AG04450 (cell line): ENCODE measurements at regions not wholly inside any gene's neighbourhood (a gene's known extent, or its start where the extent isn't known, plus 50 kb on each side); places are given as distances from the start of the nearest gene placed in this dataset.

ENCODE experiments used
- CTCF ChIA-PET: fragments of 300-600, 350-600 bp; formaldehyde crosslinking; extraction: SDS; loops from one replicate; lab custom pipeline; 2022; ENCODE audit warnings: antibody characterized with exemption, inconsistent platforms; lab: Charles Lee
- POLR2A ChIA-PET: fragments of 350-600 bp; formaldehyde crosslinking; extraction: SDS; loops from one replicate; lab custom pipeline; 2021; ENCODE audit warnings: antibody characterized with exemption, inconsistent platforms; lab: Yijun Ruan, JAX
- DNase-seq: peaks from one replicate; pipeline ENCODE4 v3.0.0-alpha.2; 2011; ENCODE audit warnings: low read depth, low spot score
- H3K27ac ChIP-seq: one replicate; pipeline ENCODE4 v1.5.1; 2012; ENCODE audit warnings: low read depth, low read length, control low read depth
- H3K27me3 ChIP-seq: one replicate; pipeline ENCODE4 v1.6.0; 2012; ENCODE audit warnings: low read length; ENCODE audit not compliant: control insufficient read depth, insufficient read depth
- H3K4me3 ChIP-seq: 2 replicates; pipeline ENCODE4 v1.5.1; 2011; ENCODE audit warnings: mild to moderate bottlenecking, low read depth, low read length, control low read depth
- H3K9me3 ChIP-seq: 2 replicates; pipeline ENCODE4 v1.5.1; 2012; ENCODE audit warnings: low read length; ENCODE audit not compliant: control insufficient read depth, insufficient read depth
- TF ChIP-seq, protein P1 (sequence below): IDR thresholded peaks from 2 replicates; pipeline ENCODE4 v1.5.1; 2011; ENCODE audit warnings: low read depth, low read length, control low read depth, inconsistent platforms

DNA sequence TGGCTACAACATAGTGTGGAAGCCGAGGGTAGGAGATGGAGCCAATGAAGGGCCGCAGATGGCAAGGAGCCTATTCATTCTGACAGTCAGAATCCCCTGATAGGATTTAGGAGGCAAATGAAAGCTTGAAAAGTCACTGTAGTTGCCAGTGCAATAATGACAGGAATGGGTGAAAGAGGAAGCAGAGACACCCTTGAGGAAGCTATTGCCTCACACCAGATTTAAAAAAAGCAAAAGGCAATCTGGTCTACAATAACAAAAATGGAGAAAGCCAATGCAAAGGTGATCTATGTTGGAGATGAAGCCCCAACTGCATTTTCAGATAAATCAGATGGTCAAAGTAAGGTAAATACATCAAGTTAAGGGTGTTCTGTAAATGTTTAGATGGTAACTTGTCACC lies 158.5 kb downstream of the TUBA3C start:
- Histone ChIP-seq H3K9me3 (peaks cover 11% of the 10 kb centered on the region; the same call in 1 of the 2 replicates), H3K4me3 (no peak overlapping the region), H3K27me3 (no peaks in the 10 kb centered on the region), H3K27ac (no peak overlapping the region)
- no peak for DNase-seq
- TF ChIP-seq, protein P1, sequence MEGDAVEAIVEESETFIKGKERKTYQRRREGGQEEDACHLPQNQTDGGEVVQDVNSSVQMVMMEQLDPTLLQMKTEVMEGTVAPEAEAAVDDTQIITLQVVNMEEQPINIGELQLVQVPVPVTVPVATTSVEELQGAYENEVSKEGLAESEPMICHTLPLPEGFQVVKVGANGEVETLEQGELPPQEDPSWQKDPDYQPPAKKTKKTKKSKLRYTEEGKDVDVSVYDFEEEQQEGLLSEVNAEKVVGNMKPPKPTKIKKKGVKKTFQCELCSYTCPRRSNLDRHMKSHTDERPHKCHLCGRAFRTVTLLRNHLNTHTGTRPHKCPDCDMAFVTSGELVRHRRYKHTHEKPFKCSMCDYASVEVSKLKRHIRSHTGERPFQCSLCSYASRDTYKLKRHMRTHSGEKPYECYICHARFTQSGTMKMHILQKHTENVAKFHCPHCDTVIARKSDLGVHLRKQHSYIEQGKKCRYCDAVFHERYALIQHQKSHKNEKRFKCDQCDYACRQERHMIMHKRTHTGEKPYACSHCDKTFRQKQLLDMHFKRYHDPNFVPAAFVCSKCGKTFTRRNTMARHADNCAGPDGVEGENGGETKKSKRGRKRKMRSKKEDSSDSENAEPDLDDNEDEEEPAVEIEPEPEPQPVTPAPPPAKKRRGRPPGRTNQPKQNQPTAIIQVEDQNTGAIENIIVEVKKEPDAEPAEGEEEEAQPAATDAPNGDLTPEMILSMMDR, result no peak
- ChIA-PET POLR2A (no interaction called here), CTCF (no interaction called here)

- ChIA-PET POLR2A (no interaction called here), CTCF (no interaction called here)
- Histone ChIP-seq H3K27me3 (no peaks in the 10 kb centered on the region), H3K9me3 (peaks cover 11% of the 10 kb centered on the region; the same call in 1 of the 2 replicates), H3K27ac (no peak overlapping the region), H3K4me3 (no peak overlapping the region)
- DNase-seq, result no peak
- TF ChIP-seq, protein P1, result no peak
These were observed 160.6 kb downstream of the TUBA3C start for GRCh38 chr13:19020988-19021387.

- H3K9me3 ChIP-seq, result peaks cover 61% of the 10 kb centered on the region
- ChIA-PET POLR2A (no interaction called here), CTCF (no interaction called here)
These were observed 183.2 kb downstream of the TUBA3C start for GRCh38 chr13:18998389-18998788.

GRCh38 chr13:18996627-18997051 lies 185.0 kb downstream of the TUBA3C start:
- POLR2A ChIA-PET, result no interaction called here
- no peak overlapping the region for H3K4me3 ChIP-seq
- no peaks in the 10 kb centered on the region for H3K27me3 ChIP-seq
- H3K9me3 ChIP-seq, result peaks cover 75% of the 10 kb centered on the region
- no peak for DNase-seq
- CTCF ChIA-PET, result no interaction called here
- no peak overlapping the region for H3K27ac ChIP-seq
- TF ChIP-seq, protein P1, result no peak

More at GRCh38 chr13:18998389-18998788, 183.2 kb downstream of the TUBA3C start:
- DNase-seq, result no peak
- H3K27ac ChIP-seq, result no peak overlapping the region
- H3K4me3 ChIP-seq, result no peak overlapping the region
- no peaks in the 10 kb centered on the region for H3K27me3 ChIP-seq
- TF ChIP-seq, protein P1, result no peak

DNA sequence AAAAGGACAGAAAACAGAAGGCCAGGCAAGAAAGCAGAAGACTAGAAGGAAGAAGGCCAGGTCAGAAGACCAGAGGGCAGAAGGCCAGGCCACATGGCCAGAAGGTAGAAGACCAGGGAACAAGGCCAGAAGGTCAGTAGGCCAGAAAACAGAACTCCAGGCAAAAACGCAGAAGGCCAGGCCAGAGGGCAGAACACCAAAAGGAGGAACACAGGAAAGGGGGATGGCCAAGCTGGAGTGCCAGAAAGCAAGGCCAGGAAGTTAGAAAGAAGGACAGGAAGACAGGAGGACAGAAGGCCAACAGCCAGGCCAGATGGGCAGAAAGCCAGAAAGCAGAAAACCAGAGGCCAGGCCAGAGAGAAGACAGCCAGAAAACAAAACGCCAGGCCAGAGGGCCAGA lies 185.4 kb downstream of the TUBA3C start:
- Histone ChIP-seq H3K4me3 (no peak overlapping the region), H3K9me3 (peaks cover 78% of the 10 kb centered on the region), H3K27ac (no peak overlapping the region), H3K27me3 (no peaks in the 10 kb centered on the region)
- no peak for DNase-seq
- ChIA-PET POLR2A (no interaction called here), CTCF (no interaction called here)
- TF ChIP-seq, protein P1, result no peak
